Embryonic facial prominence (tissue), 1 donor: ENCODE measurements at regions not wholly inside any gene's neighbourhood (a gene's known extent, or its start where the extent isn't known, plus 50 kb on each side); places are given as distances from the start of the nearest gene placed in this dataset.
"Not testable (repeated sequence)": the region's sequence is repeated elsewhere in the genome, so short reads cannot be mapped to it uniquely, and the experiment has no call there.

Experiments
- DNase-seq: peaks from one replicate; pipeline ENCODE4 v3.0.0-alpha.2; 2016; ENCODE audit errors: extremely low spot score

GRCh38 chr11:38159038-38159437 is 1561.0 kb upstream of the RAG2 start:
- no peak for DNase-seq

GRCh38 chr11:38156495-38157146 is 1558.6 kb upstream of the RAG2 start:
- no peak for DNase-seq

GRCh38 chr11:38155856-38156255 is 1557.8 kb upstream of the RAG2 start:
- no peak for DNase-seq

DNA sequence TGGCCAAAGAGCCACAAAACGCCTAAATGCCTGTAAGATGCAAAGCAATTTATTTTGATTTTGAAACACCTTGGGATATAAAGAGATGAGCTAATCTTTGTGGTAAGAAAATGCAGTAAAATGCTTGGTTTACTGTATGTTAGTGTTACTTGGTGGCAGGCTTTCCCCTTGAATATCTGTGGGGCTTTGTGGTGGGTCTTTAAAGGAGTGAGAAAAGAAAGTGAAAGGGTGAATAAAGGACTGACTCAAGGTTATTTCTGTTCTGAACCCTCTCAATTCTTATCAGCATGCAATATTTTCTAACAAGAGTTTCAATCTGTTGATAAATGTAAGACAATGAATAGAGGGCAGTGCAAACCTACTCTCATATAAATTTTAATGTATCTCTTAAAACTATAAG is 1555.9 kb upstream of the RAG2 start:
- no peak for DNase-seq

GRCh38 chr11:38143852-38144251 is 1545.8 kb upstream of the RAG2 start:
- DNase-seq: no peak

DNA sequence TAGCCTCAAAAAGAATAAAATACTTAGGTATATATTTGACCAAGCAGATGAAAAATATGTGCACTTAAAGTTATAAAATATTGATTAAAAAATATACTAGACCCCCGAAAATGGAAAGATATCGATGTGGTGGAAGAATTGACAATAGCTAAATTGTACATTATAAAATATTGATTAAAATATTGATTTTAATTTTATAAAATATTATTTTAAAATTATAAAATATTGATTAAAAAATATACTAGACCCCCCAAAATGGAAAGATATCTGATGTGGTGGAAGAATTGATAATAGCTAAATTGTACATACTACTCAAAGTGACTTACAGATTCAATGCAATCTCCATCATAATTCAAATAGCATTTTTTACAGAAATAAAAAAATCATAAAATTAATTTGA is 1540.9 kb upstream of the RAG2 start:
- DNase-seq: no peak

- no peak for DNase-seq
Observed at GRCh38 chr11:38136887-38137286, 1538.9 kb upstream of the RAG2 start.

- no peak for DNase-seq
Observed at GRCh38 chr11:38131535-38131934, 1533.5 kb upstream of the RAG2 start.

DNA sequence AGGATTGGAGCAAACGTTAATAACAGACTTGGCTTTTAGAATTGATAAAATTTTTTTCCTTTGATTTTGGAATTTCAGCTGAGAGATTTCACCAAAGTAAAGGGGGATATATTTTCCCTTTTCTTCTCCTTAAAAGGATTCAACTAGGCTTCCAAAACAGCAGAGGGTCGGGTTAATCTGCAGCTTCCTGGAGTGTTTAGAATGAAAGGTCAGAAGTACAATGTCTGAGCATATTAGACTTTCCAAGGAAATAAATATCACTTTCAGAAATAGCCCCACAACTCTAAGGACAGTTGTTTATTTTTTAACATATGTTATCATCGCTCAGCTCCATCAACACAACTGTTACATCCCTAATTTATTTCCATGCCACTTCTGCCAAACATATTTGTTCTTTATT is 1532.9 kb upstream of the RAG2 start:
- no peak for DNase-seq

GRCh38 chr11:38130514-38130913 is 1532.5 kb upstream of the RAG2 start:
- no peak for DNase-seq

GRCh38 chr11:38123673-38124072 is 1525.6 kb upstream of the RAG2 start:
- DNase-seq: no peak

DNA sequence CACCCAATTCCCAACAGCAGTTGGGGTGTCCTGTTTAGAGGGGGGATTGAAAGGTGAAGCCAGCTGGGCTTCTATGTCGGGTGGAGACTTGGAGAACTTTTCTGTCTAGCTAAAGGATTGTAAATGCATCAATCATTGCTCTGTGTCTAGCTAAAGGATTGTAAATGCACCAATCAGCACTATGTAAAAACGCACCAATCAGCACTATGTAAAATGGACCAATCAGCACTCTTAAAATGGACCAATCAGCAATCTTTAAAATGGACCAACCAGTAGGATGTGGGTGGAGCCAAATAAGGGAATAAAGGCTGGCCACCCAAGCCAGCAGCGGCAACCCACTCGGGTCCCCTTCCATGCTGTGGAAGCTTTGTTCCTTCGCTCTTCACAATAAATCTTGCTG is 1518.6 kb upstream of the RAG2 start:
- not testable (repeated sequence) for DNase-seq

DNA sequence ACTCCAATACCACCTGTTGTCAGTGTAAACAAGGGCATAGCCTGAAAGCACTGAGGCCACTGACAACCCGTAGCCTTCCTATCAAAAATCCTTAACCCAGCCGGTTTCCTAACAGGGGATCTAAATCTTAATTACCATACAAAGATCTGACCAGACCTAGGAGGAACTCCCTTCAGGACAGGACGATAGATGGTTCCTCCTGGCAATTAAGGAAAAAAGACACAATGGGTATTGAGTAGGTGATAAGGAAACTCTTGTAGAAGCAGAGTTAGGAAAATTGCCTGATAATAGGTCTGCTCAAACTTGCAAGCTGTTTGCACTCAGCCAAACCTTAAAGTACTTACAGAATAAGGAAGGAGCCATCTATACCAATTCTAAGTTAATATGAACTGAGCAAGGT is 1517.3 kb upstream of the RAG2 start:
- DNase-seq: not testable (repeated sequence)

- no peak for DNase-seq
Observed at GRCh38 chr11:38100836-38101462, 1502.9 kb upstream of the RAG2 start.

DNA sequence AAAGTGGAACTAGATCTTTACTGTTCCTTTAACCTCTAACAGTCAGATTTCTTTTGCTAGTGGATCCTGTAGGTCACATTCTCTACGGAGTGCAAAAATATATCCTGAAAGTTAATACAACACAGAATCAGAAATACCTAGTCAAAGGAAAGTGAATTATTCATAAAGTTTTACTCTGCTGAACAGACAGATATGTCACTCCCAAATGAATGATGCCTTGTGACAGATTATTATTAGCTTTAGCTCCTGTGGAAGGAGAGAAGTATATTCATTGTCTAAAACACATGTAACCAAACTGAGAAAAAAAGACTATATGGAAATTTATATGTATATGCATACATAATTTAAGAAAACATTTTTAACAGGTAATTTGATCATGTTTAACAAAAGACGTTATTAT is 1497.2 kb upstream of the RAG2 start:
- DNase-seq: no peak

DNA sequence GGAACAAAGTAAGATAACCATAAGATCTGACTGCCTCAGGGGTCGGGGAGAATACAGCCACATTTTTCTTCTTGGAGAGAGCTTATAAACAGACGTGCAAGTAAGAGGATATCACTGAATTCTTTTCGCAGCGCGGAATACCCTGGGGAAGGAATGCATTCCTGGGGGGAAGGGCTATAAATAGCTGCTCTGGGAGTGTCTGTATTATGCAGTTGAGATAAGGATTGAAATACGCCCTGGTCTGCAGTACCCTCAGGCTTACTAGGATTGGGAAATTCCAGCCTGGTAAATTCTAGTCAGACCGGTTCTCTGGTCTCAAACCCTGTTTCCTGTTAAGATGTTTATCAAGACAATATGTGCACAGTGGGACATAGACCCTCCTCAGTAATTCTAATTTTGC is 1491.7 kb upstream of the RAG2 start:
- DNase-seq: no peak

DNA sequence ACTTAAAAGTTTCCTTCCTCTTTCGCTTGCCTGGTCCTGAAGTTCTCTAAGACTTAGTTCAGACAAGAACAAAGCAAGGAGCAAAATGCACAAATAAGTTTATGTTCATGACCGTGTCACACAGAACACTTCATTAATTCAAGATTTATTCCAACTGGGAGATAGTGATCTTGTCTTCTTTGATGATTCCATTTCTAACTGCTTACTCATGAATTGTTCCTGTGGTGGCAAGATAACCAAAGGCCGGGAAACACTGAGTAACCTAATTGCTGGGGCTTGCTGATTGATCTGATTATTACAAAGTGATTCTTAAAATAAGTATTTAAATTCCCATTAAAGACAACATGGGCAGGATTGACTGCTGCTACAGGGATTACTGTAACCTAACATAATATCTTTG is 1462.9 kb upstream of the RAG2 start:
- DNase-seq: no peak

GRCh38 chr11:38060136-38060535 is 1462.1 kb upstream of the RAG2 start:
- DNase-seq: no peak

DNA sequence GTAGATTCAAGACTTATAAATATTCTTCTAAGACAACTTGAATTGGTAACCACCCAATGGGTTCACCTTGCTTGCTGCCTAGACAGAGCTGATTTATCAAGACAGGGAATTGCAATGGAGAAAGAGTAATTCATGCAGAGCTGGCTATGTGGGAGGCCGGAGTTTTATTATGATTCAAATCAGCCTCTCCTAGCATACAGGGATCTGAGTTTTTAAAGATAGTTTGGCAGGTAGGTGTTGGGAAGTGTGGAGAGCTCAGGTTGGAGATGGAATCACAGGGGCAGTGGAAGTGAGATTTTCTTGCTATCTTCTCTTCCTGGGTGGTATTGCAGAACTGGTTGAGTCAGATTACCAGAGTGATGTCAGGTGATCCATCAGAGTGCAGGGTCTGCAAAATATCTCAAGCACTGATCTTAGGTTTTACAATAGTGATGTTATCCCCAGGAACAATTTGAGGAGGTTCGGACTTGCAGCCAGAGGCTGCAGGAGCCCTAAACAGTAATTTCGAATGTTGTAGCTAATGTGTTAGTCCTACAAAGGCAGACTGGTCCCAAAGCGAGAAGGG is 1448.6 kb upstream of the RAG2 start:
- DNase-seq: no peak

DNA sequence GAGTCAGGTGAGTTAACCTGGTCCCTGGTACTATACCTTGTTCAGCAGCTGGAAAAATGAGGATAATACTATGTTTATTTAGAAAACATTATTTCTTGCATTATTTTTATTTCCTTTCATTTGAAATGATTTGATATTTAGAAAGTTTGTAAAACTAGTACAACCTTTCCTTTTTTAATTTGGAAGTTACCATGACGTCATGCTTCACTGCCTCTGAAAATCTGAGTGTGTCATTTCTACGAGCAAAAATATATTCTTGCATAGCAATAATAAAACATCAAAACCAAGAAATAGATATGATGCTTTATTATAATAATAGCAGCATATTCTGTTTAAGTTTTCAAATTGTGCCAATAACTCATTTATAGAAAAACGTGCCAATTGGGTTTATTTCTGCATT is 1445.0 kb upstream of the RAG2 start:
- no peak for DNase-seq

- DNase-seq: no peak
Observed at GRCh38 chr11:38038777-38039176, 1440.7 kb upstream of the RAG2 start.

DNA sequence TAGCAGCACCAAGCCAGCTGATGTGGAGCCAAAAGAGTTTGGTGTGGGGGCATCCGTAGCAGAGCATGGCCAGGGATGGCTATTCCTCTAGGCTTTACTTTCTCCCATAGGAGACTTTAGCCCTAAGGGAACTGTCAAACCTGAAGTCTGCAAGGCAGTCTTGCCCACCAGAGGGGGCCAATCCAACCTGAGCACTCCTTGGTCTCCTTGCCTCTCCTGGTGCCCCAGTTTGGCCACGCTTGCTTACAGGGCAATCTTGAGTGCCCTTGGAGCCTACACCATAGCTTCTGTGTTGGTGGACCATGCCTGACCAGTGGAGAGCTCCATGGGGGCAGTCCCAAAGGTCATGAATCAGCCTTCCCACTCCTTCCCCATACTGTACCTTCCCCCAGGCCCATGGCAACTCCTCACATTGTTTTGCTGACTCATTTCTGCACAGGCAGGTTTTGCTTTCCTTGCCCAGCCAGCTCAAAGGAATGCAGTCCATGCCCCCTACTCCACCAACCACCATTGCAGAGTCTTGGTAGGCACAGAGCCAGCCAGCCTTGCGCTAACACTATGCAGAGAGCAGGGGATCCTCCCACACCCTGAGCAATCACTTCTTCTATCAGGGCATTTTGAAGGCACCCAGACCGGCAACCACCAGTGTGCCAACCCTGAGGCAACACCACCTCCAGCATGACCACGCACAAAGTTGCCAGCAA is 1421.2 kb upstream of the RAG2 start:
- no peak for DNase-seq

GRCh38 chr11:38014405-38014804 is 1416.4 kb upstream of the RAG2 start:
- DNase-seq: no peak
